Right lobe of liver (tissue), 6 donors: ENCODE measurements at regions not wholly inside any gene's neighbourhood (a gene's known extent, or its start where the extent isn't known, plus 50 kb on each side); places are given as distances from the start of the nearest gene placed in this dataset.
A peak's percentile ranks its signal among the peaks of the same experiment; 100 is the strongest.

Experiments
- ATAC-seq, 4 donors: fragments of 200-7000 bp; cut with Tn5 transposase; one replicate each; pipeline ENCODE4 v1.9.1; 2020; ENCODE audit warnings: mild to moderate bottlenecking in 4 of 4, moderate library complexity in 4 of 4
- DNase-seq, 3 donors: peaks; one replicate each; pipeline ENCODE4 v3.0.0-alpha.2; 2020
- H3K27ac ChIP-seq, 3 donors: fragments of 200-600 bp; one replicate each; pipeline ENCODE4 v1.8.0; 2022
- H3K27me3 ChIP-seq, 2 donors: fragments of 200-600 bp; one replicate each; pipeline ENCODE4 v1.8.0; 2022
- H3K36me3 ChIP-seq, 4 donors: fragments of 200-600 bp; sonication (generic) in 1 of 4; one replicate each; pipeline versions ENCODE4 v1.5.1 to v1.8.0; 2017 to 2022; ENCODE audit warnings: control low read depth in 1 of 4
- H3K4me1 ChIP-seq, 4 donors: fragments of 200-600 bp; sonication (generic) in 1 of 4; one replicate each; pipeline versions ENCODE4 v1.5.1 to v1.8.0; 2017 to 2022; ENCODE audit warnings: control low read depth in 1 of 4
- H3K4me3 ChIP-seq, 3 donors: fragments of 200-600 bp; one replicate each; pipeline ENCODE4 v1.8.0; 2022
- H3K9me3 ChIP-seq, 4 donors: fragments of 200-600 bp; sonication (generic) in 1 of 4; one replicate each; pipeline versions ENCODE4 v1.5.1 to v1.8.0; 2017 to 2022; ENCODE audit warnings: control low read depth in 1 of 4
- POLR2A ChIP-seq: fragments of 450-650 bp; IDR thresholded peaks from one replicate; pipeline ENCODE4 v1.6.1; 2017; ENCODE audit warnings: antibody characterized with exemption, mild to moderate bottlenecking
- WGBS: methylation state at CpG from one replicate; pipeline ENCODE4 v1.1.6; 2018; ENCODE audit warnings: low coverage, low lambda C conversion rate; ENCODE audit not compliant: insufficient coverage; ENCODE audit errors: missing lambda C conversion rate; 5-methylcytosine and 5-hydroxymethylcytosine counted together
- intact Hi-C, 2 donors: fragments of 100-400 bp; cut with DNase I; formaldehyde crosslinking; loops; one replicate each; pipeline versions ENCODE4 v1.11.2 to v1.14.1; 2022
- TF ChIP-seq, protein P1 (sequence below), 4 donors: fragments of 200-600 bp in 3 of 4; fragments of 450-650 bp in 1 of 4; IDR thresholded peaks; one replicate each; pipeline versions ENCODE4 v1.5.1 to v1.8.0; 2016 to 2022; ENCODE audit warnings: antibody characterized with exemption in 4 of 4, mild to moderate bottlenecking in 2 of 4
- donor health status: DM: no; HTN: yes; CAD: no.
- donor health status: DM: no; HTN: no; CAD: no.
- donor health status: DM: no; HTN: no; CAD: no.
- donor health status: DM: no; HTN: yes; CAD: no.
- donor health status: DM: no; HTN: yes; CAD: no.

DNA sequence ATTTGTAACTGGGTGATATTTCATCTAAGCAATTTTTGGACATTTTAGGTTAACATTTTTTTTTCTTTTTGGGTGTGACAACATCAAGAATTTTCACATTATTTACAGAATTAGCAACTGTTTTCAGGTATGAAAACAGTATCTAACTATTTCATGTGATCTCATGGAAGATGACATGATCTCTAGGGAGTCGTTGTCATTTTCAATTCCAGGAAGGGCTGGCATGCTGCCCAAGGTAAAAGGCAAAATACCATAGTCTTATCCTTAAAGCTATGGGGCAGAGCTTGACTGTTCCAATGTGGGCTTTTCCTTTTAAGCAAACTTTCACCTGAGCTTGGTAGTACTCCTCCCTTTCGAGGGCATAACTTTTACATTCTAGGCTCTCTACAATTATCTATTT lies 443.7 kb downstream of the DSEL start:
- Histone ChIP-seq H3K9me3 (no peaks in the 10 kb centered on the region), H3K27ac (no peak overlapping the region), H3K4me1 (no peaks in the 10 kb centered on the region), H3K27me3 (no peaks in the 10 kb centered on the region), H3K36me3 (no peaks in the 10 kb centered on the region), H3K4me3 (no peak overlapping the region)
- intact Hi-C loops: no loop called here
- 38% methylated on average over 2 of the region's 2 CpGs for WGBS
- DNase-seq: peak in 1 of 3 donors; percentile 16
- no peak for ATAC-seq
- TF ChIP-seq, protein P1, sequence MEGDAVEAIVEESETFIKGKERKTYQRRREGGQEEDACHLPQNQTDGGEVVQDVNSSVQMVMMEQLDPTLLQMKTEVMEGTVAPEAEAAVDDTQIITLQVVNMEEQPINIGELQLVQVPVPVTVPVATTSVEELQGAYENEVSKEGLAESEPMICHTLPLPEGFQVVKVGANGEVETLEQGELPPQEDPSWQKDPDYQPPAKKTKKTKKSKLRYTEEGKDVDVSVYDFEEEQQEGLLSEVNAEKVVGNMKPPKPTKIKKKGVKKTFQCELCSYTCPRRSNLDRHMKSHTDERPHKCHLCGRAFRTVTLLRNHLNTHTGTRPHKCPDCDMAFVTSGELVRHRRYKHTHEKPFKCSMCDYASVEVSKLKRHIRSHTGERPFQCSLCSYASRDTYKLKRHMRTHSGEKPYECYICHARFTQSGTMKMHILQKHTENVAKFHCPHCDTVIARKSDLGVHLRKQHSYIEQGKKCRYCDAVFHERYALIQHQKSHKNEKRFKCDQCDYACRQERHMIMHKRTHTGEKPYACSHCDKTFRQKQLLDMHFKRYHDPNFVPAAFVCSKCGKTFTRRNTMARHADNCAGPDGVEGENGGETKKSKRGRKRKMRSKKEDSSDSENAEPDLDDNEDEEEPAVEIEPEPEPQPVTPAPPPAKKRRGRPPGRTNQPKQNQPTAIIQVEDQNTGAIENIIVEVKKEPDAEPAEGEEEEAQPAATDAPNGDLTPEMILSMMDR (IDR thresholded peaks at IDR 0.05): no peak
- TF ChIP-seq POLR2A: no peak

DNA sequence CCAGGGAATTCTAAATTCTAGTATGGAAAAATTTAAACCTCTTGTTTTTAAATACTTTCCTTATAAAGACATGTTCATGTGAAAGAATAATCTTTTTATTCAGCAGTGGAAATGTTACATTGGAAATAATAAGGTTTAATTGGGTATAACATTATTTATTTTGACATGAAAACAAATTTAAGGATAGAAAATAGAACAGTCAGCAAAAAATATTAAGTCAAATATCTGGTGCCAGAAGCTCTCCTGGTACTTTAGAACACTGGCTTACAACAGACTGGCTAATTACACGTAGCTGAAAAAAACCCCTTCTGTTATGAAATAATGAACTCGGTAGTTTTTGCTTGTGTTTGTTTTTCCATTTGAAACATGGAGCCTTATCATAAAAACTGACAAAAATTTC lies 447.9 kb downstream of the DSEL start:
- Histone ChIP-seq H3K27ac (no peak overlapping the region), H3K36me3 (no peaks in the 10 kb centered on the region), H3K9me3 (no peaks in the 10 kb centered on the region), H3K27me3 (no peaks in the 10 kb centered on the region), H3K4me3 (no peak overlapping the region), H3K4me1 (no peaks in the 10 kb centered on the region)
- 30% methylated on average over 2 of the region's 2 CpGs for WGBS
- TF ChIP-seq, protein P1 (IDR thresholded peaks at IDR 0.05): no peak
- no peak for TF ChIP-seq POLR2A
- intact Hi-C loops: no loop called here
- DNase-seq: no peak
- ATAC-seq: no peak

DNA sequence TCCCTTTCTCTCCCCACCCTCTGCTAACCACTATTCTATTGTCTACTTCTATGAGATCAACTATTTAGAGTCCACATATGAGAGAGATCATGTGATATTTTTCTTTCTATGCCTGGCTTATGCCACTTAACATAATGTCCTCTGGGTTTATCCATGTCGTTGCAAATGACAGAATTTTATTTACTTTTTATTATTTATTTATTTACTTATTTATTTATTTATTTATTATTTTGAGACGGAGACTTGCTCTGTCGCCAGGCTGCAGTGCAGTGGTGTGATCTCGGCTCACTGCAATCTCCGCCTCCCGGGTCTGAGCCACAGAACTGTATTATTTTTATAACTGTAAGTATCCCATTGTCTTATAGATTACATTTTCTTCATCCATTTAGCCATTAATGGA lies 443.4 kb upstream of the CDH19 start:
- Histone ChIP-seq H3K4me3 (no peak overlapping the region), H3K36me3 (no peaks in the 10 kb centered on the region), H3K9me3 (no peaks in the 10 kb centered on the region), H3K4me1 (no peaks in the 10 kb centered on the region), H3K27me3 (no peaks in the 10 kb centered on the region), H3K27ac (no peak overlapping the region)
- intact Hi-C loops: no loop called here
- 78% methylated on average over 6 of the region's 6 CpGs for WGBS
- no peak for TF ChIP-seq POLR2A
- TF ChIP-seq, protein P1 (IDR thresholded peaks at IDR 0.05): no peak
- ATAC-seq (no peak), DNase-seq (no peak)

DNA sequence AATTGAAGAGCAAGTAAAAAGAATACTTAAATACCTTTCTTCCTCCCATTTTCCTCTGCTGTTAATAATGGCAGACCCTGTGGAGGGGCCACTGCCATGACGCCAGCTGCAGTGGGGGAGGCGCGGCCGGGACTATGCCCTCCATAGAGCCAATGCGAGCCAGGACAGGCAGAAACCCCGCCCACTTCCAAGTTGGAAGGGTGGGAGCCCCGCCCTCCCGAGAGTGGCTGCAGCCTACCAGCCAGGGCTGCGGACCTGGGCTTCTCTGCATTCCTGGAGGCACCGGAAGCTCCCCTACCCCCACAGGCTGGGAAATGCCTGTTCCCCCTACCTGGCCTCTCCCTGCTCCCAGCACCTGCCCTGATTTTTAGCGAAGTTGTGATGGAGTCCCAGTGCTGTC lies 439.4 kb upstream of the CDH19 start:
- ATAC-seq: no peak
- H3K4me3 ChIP-seq: no peak overlapping the region
- H3K27ac ChIP-seq: no peak overlapping the region
- 82% methylated on average over 1 of the region's 11 CpGs for WGBS
- no peaks in the 10 kb centered on the region for H3K4me1 ChIP-seq
- H3K9me3 ChIP-seq: no peaks in the 10 kb centered on the region
- H3K36me3 ChIP-seq: no peaks in the 10 kb centered on the region
- DNase-seq: no peak
- H3K27me3 ChIP-seq: no peaks in the 10 kb centered on the region
- intact Hi-C loops: no loop called here
- no peak for TF ChIP-seq POLR2A
- TF ChIP-seq, protein P1 (IDR thresholded peaks at IDR 0.05): no peak

DNA sequence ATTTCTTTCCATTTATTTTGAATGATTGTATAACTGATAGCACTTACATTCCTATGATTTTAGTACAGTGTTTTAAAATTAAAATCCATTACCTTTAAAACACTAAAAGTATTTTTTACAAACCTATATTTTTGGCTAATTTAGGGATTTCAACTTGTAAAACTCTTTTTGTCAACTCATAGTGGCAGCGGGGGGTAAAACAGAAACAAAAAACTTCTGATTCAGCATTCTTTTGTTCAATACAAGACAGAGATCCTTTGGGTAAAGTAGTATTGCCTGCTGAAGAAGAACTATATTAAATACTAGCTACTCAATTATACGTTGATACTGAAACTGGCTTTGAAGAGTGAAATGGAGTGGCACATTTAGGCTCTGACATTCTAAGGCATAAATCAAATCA lies 437.4 kb upstream of the CDH19 start:
- WGBS: 67% methylated on average over 2 of the region's 2 CpGs
- Histone ChIP-seq H3K4me1 (no peaks in the 10 kb centered on the region), H3K9me3 (no peaks in the 10 kb centered on the region), H3K27me3 (no peaks in the 10 kb centered on the region), H3K27ac (no peak overlapping the region), H3K36me3 (no peaks in the 10 kb centered on the region), H3K4me3 (no peak overlapping the region)
- intact Hi-C loops: no loop called here
- no peak for DNase-seq
- TF ChIP-seq, protein P1 (IDR thresholded peaks at IDR 0.05): no peak
- TF ChIP-seq POLR2A: no peak
- ATAC-seq: no peak
